ENCODE measurements at regions not wholly inside any gene's neighbourhood (a gene's known extent, or its start where the extent isn't known, plus 50 kb on each side); places are given as distances from the start of the nearest gene placed in this dataset.

DNA sequence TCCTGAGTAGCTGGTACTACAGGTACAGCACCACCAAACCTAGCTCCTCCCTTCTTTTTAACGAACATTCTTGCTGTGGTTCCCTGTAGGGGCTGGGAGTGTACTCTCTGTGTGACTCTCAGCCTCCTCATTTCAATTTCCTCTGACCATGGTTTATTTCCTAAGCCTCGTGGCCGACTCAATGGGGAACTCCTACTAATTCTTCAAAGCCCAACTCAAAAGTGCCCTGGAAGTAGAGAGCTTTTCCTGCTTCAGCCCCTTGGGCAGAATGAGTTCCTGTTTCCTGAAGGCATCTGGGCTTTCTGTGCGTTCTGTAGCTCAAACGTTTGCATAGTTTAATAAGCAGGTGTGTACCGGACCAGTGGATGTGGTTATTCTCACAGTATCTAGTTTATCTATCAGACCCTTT is 70.9 kb upstream of the ACOT11 start:
- TF ChIP-seq EZH2 (IDR thresholded peaks at IDR 0.05) (no peak), FOXP2 (optimal IDR thresholded peaks at IDR 0.05; ENCODE audit: control extremely low read depth, extremely low read length, insufficient read depth) (no peak), POLR2AphosphoS5 (IDR thresholded peaks at IDR 0.05; ENCODE audit: borderline replicate concordance, low read depth, low read length) (no peak)
